Smooth muscle cell (in vitro differentiated cells): ENCODE measurements at regions not wholly inside any gene's neighbourhood (a gene's known extent, or its start where the extent isn't known, plus 50 kb on each side); places are given as distances from the start of the nearest gene placed in this dataset.

ENCODE experiments used
- DNase-seq: peaks from one replicate; lab custom pipeline; 2025; ENCODE audit not compliant: unreplicated experiment; lab: John Stamatoyannopoulos, UW
- H2AFZ ChIP-seq: fragments of 200-600 bp; sonication (generic); 2 replicates; pipeline ENCODE4 v1.6.0; 2016; ENCODE audit warnings: antibody characterized with exemption, low read depth, mild to moderate bottlenecking
- H3F3A ChIP-seq: fragments of 200-600 bp; sonication (generic); 2 replicates; pipeline ENCODE4 v1.6.0; 2017; ENCODE audit warnings: antibody characterized with exemption, low read depth
- H3K27ac ChIP-seq: fragments of 200-600 bp; sonication (generic); 2 replicates; pipeline ENCODE4 v1.5.1; 2016; ENCODE audit warnings: low read depth, mild to moderate bottlenecking
- H3K27me3 ChIP-seq: fragments of 200-600 bp; sonication (generic); 2 replicates; pipeline ENCODE4 v1.6.1; 2016; ENCODE audit warnings: low read depth, mild to moderate bottlenecking
- H3K36me3 ChIP-seq: fragments of 200-600 bp; sonication (generic); 2 replicates; pipeline ENCODE4 v1.5.1; 2016; ENCODE audit warnings: low read depth
- H3K4me1 ChIP-seq: fragments of 200-600 bp; sonication (generic); 2 replicates; pipeline ENCODE4 v1.5.1; 2016; ENCODE audit warnings: low read depth
- H3K4me2 ChIP-seq: fragments of 200-600 bp; sonication (generic); 2 replicates; pipeline ENCODE4 v1.6.0; 2016; ENCODE audit warnings: mild to moderate bottlenecking
- H3K4me3 ChIP-seq: fragments of 200-600 bp; sonication (generic); 2 replicates; pipeline ENCODE4 v1.5.1; 2016; ENCODE audit warnings: mild to moderate bottlenecking
- H3K79me2 ChIP-seq: fragments of 200-600 bp; sonication (generic); 2 replicates; pipeline ENCODE4 v1.6.0; 2016; ENCODE audit warnings: low read depth, mild to moderate bottlenecking
- H3K9ac ChIP-seq: fragments of 200-600 bp; sonication (generic); 2 replicates; pipeline ENCODE4 v1.6.0; 2016; ENCODE audit warnings: low read depth
- H3K9me3 ChIP-seq: fragments of 200-600 bp; sonication (generic); replicated peaks from 2 replicates; pipeline ENCODE4 v1.5.1; 2016; ENCODE audit warnings: low read depth
- H4K20me1 ChIP-seq: fragments of 200-600 bp; sonication (generic); 2 replicates; pipeline ENCODE4 v1.6.0; 2016; ENCODE audit warnings: low read depth
- WGBS: methylation state at CpG from one replicate; pipeline ENCODE4 v1.1.7; 2016; ENCODE audit warnings: low lambda C conversion rate; 5-methylcytosine and 5-hydroxymethylcytosine counted together
- TF ChIP-seq, protein P1 (sequence below): fragments of 200-600 bp; sonication (generic); IDR thresholded peaks from 2 replicates; pipeline ENCODE4 v1.5.1; 2017; ENCODE audit warnings: borderline replicate concordance, mild to moderate bottlenecking, antibody characterized with exemption; ENCODE audit not compliant: insufficient read depth, poor library complexity, severe bottlenecking

DNA sequence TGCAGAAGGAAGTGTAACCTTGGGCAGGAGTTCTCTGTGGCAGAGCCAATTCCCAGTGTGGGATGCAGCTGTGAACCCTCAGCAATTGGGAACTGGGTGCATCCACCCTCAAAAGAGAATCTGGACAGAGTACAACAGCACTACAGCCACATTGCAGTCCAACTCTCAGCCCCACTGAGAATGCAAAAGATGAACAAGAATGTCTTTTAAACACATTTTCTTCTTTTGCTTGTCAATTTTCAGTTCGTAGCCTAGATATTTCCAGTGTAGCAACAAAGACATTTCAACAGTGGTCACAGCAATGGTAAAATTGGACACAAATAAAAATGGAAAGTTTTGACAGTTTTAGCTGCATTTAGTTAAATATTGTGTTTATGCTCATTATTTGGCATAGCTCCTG is 114.0 kb upstream of the APP start:
- Histone ChIP-seq H3K27me3 (no peaks in the 10 kb centered on the region), H3K4me2 (no peak overlapping the region), H3K9me3 (no peaks in the 10 kb centered on the region), H4K20me1 (no peaks in the 10 kb centered on the region), H3K4me3 (no peak overlapping the region), H2AFZ (no peak overlapping the region), H3K36me3 (no peaks in the 10 kb centered on the region), H3K27ac (no peak overlapping the region), H3K9ac (no peak overlapping the region), H3K79me2 (no peaks in the 10 kb centered on the region), H3F3A (no peaks in the 10 kb centered on the region), H3K4me1 (peaks cover 5% of the 10 kb centered on the region)
- TF ChIP-seq, protein P1, sequence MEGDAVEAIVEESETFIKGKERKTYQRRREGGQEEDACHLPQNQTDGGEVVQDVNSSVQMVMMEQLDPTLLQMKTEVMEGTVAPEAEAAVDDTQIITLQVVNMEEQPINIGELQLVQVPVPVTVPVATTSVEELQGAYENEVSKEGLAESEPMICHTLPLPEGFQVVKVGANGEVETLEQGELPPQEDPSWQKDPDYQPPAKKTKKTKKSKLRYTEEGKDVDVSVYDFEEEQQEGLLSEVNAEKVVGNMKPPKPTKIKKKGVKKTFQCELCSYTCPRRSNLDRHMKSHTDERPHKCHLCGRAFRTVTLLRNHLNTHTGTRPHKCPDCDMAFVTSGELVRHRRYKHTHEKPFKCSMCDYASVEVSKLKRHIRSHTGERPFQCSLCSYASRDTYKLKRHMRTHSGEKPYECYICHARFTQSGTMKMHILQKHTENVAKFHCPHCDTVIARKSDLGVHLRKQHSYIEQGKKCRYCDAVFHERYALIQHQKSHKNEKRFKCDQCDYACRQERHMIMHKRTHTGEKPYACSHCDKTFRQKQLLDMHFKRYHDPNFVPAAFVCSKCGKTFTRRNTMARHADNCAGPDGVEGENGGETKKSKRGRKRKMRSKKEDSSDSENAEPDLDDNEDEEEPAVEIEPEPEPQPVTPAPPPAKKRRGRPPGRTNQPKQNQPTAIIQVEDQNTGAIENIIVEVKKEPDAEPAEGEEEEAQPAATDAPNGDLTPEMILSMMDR, result no peak
- 85% methylated on average over 1 of the region's 1 CpG for WGBS
- no peak for DNase-seq

DNA sequence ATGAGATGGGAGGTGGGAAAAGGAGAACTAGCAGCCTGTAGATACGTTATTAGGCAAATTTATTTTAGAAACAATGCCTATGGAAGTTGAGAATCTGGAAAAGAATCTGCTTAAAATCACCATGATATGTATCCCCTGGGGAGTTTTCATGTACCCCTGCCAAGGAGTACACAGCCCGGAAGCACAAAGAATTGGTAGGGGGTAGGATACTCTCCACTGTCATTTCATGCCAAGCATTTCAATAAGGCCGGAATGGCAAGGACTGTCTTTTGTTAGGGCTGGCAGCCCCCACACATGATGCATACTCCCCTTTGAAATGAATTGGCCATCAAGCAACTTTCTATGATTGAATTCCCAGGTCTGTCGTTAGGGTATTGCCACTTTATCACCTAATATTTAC is 111.5 kb upstream of the APP start:
- H3K79me2 ChIP-seq, result no peaks in the 10 kb centered on the region
- no peak overlapping the region for H3K4me2 ChIP-seq
- H3K4me3 ChIP-seq, result no peak overlapping the region
- H4K20me1 ChIP-seq, result no peaks in the 10 kb centered on the region
- no peak overlapping the region for H3K9ac ChIP-seq
- H3K9me3 ChIP-seq, result no peaks in the 10 kb centered on the region
- H3K36me3 ChIP-seq, result no peaks in the 10 kb centered on the region
- peaks cover 5% of the 10 kb centered on the region for H3K4me1 ChIP-seq
- no peak overlapping the region for H3K27ac ChIP-seq
- H2AFZ ChIP-seq, result no peak overlapping the region
- WGBS, result 66% methylated on average over 4 of the region's 4 CpGs
- no peak for DNase-seq
- TF ChIP-seq, protein P1, result no peak
- H3F3A ChIP-seq, result no peaks in the 10 kb centered on the region
- no peaks in the 10 kb centered on the region for H3K27me3 ChIP-seq

DNA sequence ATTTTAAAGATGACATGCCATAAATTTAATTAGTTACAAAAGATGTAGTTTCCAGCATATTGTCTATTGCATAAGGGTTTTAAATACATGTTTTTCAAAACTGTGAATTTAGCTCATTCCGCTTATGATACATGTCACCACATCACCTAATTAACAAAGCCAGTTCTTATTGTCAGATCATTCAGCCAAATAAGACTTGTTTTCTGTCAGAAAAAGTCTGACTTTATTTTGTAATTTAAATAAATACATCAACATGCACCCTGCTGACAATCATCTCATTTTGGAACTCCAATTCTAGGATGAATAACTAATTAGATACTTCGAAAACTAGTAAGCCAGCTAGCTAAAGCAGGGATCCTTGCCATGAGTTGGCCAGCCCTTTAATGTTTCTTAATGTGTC is 110.9 kb upstream of the APP start:
- no peak overlapping the region for H2AFZ ChIP-seq
- H3K27me3 ChIP-seq, result no peaks in the 10 kb centered on the region
- no peaks in the 10 kb centered on the region for H3K9me3 ChIP-seq
- H3K27ac ChIP-seq, result no peak overlapping the region
- no peak overlapping the region for H3K4me2 ChIP-seq
- H3F3A ChIP-seq, result no peaks in the 10 kb centered on the region
- H3K4me1 ChIP-seq, result peaks cover 5% of the 10 kb centered on the region
- TF ChIP-seq, protein P1, result no peak
- no peak for DNase-seq
- WGBS, result 98% methylated on average over 2 of the region's 2 CpGs
- no peaks in the 10 kb centered on the region for H3K36me3 ChIP-seq
- no peaks in the 10 kb centered on the region for H4K20me1 ChIP-seq
- H3K9ac ChIP-seq, result no peak overlapping the region
- H3K4me3 ChIP-seq, result no peak overlapping the region
- H3K79me2 ChIP-seq, result no peaks in the 10 kb centered on the region

DNA sequence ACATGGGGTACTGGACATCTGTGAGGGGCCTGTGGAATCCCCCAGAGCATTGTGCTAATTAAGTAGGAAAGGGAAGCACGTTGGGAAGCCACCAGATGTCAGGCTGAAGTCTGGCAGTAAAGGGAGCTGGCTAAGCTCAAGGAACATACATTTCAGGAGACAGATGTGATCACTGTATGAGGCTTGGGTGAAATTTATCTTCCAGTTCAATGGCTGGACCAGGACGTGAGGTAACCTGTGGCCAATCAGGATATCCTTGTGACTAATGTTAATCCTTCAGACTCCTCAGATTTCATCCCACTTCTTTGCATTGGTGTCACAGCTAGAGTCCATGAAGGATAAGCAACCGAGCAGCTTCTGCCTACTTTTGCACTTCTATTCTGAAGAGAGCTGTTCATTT is 110.2 kb upstream of the APP start:
- Histone ChIP-seq H3K4me2 (no peak overlapping the region), H3K79me2 (no peaks in the 10 kb centered on the region), H2AFZ (peak overlapping the region; percentile 71), H3K4me1 (peaks cover 5% of the 10 kb centered on the region), H3F3A (no peaks in the 10 kb centered on the region), H3K27me3 (no peaks in the 10 kb centered on the region), H3K27ac (no peak overlapping the region), H3K9ac (no peak overlapping the region), H3K9me3 (peaks cover 3% of the 10 kb centered on the region), H3K4me3 (no peak overlapping the region), H4K20me1 (no peaks in the 10 kb centered on the region), H3K36me3 (no peaks in the 10 kb centered on the region)
- 15% methylated on average over 3 of the region's 3 CpGs for WGBS
- no peak for DNase-seq
- TF ChIP-seq, protein P1, result no peak
